ENCODE measurements at regions not wholly inside any gene's neighbourhood (a gene's known extent, or its start where the extent isn't known, plus 50 kb on each side); places are given as distances from the start of the nearest gene placed in this dataset.

DNA sequence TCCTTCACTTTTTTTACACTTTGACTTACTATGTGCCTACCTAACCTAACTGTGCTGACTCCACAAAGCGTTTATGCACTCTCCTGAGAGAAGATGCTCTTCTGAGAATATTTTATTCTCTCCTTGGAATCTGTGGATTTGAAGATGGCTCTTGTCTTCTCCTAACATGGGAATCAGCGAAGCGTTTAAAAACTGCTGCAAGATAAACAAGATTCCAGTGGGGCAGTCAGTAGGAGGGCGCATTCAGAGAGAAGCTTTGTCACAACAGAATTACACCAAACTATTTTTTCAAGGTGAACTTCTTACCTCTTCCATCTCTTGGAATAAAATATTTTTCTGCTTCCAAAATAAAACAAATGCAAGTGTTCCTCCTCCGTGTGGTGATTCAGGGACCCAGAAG, 113.1 kb downstream of the FOXD2 start:
- H3K27ac ChIP-seq, result no peak overlapping the region
- DNase-seq (ENCODE audit: low spot score), result no peak
- TF ChIP-seq, protein P1, sequence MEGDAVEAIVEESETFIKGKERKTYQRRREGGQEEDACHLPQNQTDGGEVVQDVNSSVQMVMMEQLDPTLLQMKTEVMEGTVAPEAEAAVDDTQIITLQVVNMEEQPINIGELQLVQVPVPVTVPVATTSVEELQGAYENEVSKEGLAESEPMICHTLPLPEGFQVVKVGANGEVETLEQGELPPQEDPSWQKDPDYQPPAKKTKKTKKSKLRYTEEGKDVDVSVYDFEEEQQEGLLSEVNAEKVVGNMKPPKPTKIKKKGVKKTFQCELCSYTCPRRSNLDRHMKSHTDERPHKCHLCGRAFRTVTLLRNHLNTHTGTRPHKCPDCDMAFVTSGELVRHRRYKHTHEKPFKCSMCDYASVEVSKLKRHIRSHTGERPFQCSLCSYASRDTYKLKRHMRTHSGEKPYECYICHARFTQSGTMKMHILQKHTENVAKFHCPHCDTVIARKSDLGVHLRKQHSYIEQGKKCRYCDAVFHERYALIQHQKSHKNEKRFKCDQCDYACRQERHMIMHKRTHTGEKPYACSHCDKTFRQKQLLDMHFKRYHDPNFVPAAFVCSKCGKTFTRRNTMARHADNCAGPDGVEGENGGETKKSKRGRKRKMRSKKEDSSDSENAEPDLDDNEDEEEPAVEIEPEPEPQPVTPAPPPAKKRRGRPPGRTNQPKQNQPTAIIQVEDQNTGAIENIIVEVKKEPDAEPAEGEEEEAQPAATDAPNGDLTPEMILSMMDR (conservative IDR thresholded peaks at IDR 0.05; ENCODE audit: low read depth), result no peak
- ChIA-PET POLR2A (ENCODE audit: low non-redundant PET) (interaction anchor here (0.6 kb wide), 1 partner anchor 459 kb away, joined by 3 read pairs; no protein-coding TSS in a partner anchor), CTCF (no interaction called here)

GRCh38 chr1:47551971-47552528, 114.2 kb downstream of the FOXD2 start:
- no peak for DNase-seq (ENCODE audit: low spot score)
- no peak overlapping the region for H3K27ac ChIP-seq
- ChIA-PET CTCF (no interaction called here), POLR2A (ENCODE audit: low non-redundant PET) (no interaction called here)
- TF ChIP-seq, protein P1 (conservative IDR thresholded peaks at IDR 0.05; ENCODE audit: low read depth), result no peak

GRCh38 chr1:47554082-47554481, 116.2 kb downstream of the FOXD2 start:
- CTCF ChIA-PET, result no interaction called here
- no peak overlapping the region for H3K27ac ChIP-seq
- POLR2A ChIA-PET (ENCODE audit: low non-redundant PET), result no interaction called here
- no peak for DNase-seq (ENCODE audit: low spot score)
- TF ChIP-seq, protein P1 (conservative IDR thresholded peaks at IDR 0.05; ENCODE audit: low read depth), result no peak

DNA sequence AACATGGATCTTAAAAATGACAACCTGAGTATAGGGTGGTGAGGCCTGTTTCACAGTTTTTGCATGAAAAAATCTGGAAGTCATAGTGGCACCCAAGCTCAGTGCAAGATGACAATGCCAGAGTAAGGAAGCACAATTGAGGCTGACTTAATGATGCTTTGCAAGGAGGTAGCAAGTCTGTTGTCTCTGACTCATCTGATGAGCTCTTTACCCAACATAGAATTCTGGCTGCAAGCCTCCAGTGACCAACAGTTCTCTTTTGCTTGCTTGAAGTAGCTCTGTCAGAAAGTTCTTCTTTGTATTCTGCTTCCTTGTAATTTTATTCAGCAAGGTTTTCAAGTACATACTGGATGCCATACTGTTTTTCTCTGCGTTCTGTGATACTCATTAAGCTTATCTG, 117.1 kb downstream of the FOXD2 start:
- TF ChIP-seq, protein P1 (conservative IDR thresholded peaks at IDR 0.05; ENCODE audit: low read depth), result no peak
- ChIA-PET POLR2A (ENCODE audit: low non-redundant PET) (no interaction called here), CTCF (interaction anchor here (0.8 kb wide), 1 partner anchor 15 kb away, joined by 3 read pairs; no protein-coding TSS in a partner anchor)
- H3K27ac ChIP-seq, result no peak overlapping the region
- no peak for DNase-seq (ENCODE audit: low spot score)

DNA sequence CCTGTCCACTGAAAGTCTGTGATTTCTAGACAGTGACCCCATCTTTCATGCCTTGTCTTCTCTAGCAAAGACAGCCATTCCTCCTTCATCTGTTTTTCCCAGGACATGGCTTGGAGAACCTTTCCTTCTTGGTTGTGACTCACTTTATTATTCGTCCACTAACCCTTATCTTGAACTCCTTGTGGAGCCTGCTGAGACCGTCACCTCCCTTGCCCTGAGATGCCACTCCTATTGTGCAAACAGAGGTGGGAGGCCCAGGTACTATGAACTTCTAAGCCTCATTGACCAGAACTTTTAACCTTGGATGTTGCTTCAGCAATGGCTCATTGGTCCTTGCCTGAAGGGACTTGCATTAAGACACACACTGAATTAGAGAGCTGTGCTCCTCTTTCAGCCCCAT, 117.5 kb downstream of the FOXD2 start:
- H3K27ac ChIP-seq, result no peak overlapping the region
- TF ChIP-seq, protein P1 (conservative IDR thresholded peaks at IDR 0.05; ENCODE audit: low read depth), result no peak
- ChIA-PET CTCF (interaction anchor here (0.8 kb wide), 1 partner anchor 14 kb away, joined by 3 read pairs; no protein-coding TSS in a partner anchor), POLR2A (ENCODE audit: low non-redundant PET) (no interaction called here)
- DNase-seq (ENCODE audit: low spot score), result no peak

- no peak overlapping the region for H3K27ac ChIP-seq
- TF ChIP-seq, protein P1 (conservative IDR thresholded peaks at IDR 0.05; ENCODE audit: low read depth), result no peak
- DNase-seq (ENCODE audit: low spot score), result no peak
- ChIA-PET CTCF (no interaction called here), POLR2A (ENCODE audit: low non-redundant PET) (no interaction called here)
These were observed 118.2 kb downstream of the FOXD2 start for GRCh38 chr1:47555841-47556560.

Measured in RWPE1 (cell line).